Ovary (tissue), 3 donors: ENCODE measurements at regions not wholly inside any gene's neighbourhood (a gene's known extent, or its start where the extent isn't known, plus 50 kb on each side); places are given as distances from the start of the nearest gene placed in this dataset.

Experiments used
- CTCF ChIP-seq, 3 donors: fragments of 450-650 bp in 2 of 3; fragments of 200-600 bp in 1 of 3; IDR thresholded peaks; one replicate each; pipeline versions ENCODE4 v1.5.1 to v1.8.0; 2016 to 2022; ENCODE audit warnings: antibody characterized with exemption in 3 of 3, mild to moderate bottlenecking in 1 of 3
- POLR2A ChIP-seq: fragments of 450-650 bp; IDR thresholded peaks from one replicate; pipeline ENCODE4 v1.6.1; 2017; ENCODE audit warnings: antibody characterized with exemption, mild to moderate bottlenecking, moderate library complexity
- donor health status: DM: no; HTN: no; CAD: no.

GRCh38 chr5:39532511-39532910 lies 107.7 kb upstream of the DAB2 start:
- TF ChIP-seq POLR2A (no peak), CTCF (IDR thresholded peaks at IDR 0.05) (no peak)
